H9 (cell line): ENCODE measurements at regions not wholly inside any gene's neighbourhood (a gene's known extent, or its start where the extent isn't known, plus 50 kb on each side); places are given as distances from the start of the nearest gene placed in this dataset.
"Not testable (repeated sequence)": the region's sequence is repeated elsewhere in the genome, so short reads cannot be mapped to it uniquely, and the experiment has no call there.

ENCODE experiments used
- DNase-seq: peaks from one replicate; pipeline ENCODE4 v3.0.0-alpha.2; 2017
- H2AFZ ChIP-seq: one replicate; pipeline ENCODE4 v1.6.1; 2013; ENCODE audit warnings: mild to moderate bottlenecking, low read length, control low read depth, moderate library complexity
- H2AK5ac ChIP-seq: 2 replicates; pipeline ENCODE4 v1.6.1; 2013; ENCODE audit warnings: low read length, control low read depth, mixed read lengths; ENCODE audit not compliant: insufficient read length
- H2BK120ac ChIP-seq: one replicate; pipeline ENCODE4 v1.6.1; 2013; ENCODE audit warnings: low read depth, mild to moderate bottlenecking, low read length, control low read depth, inconsistent platforms; ENCODE audit not compliant: poor library complexity, severe bottlenecking
- H2BK12ac ChIP-seq: 2 replicates; pipeline ENCODE4 v1.6.1; 2013; ENCODE audit warnings: low read length, control low read depth, mixed read lengths, low read depth; ENCODE audit not compliant: insufficient read length
- H2BK15ac ChIP-seq: 2 replicates; pipeline ENCODE4 v1.6.1; 2013; ENCODE audit warnings: low read depth, low read length, control low read depth
- H2BK20ac ChIP-seq: one replicate; pipeline ENCODE4 v1.6.1; 2013; ENCODE audit warnings: low read depth, mild to moderate bottlenecking, low read length, control low read depth, inconsistent platforms; ENCODE audit not compliant: poor library complexity, severe bottlenecking
- H2BK5ac ChIP-seq: 2 replicates; pipeline ENCODE4 v1.6.1; 2013; ENCODE audit warnings: low read length, control low read depth, mixed read lengths; ENCODE audit not compliant: insufficient read length
- H3K14ac ChIP-seq: 2 replicates; pipeline ENCODE4 v1.6.1; 2013; ENCODE audit warnings: low read length, control low read depth; ENCODE audit not compliant: insufficient read depth
- H3K18ac ChIP-seq: 2 replicates; pipeline ENCODE4 v1.6.1; 2013; ENCODE audit warnings: low read depth, mild to moderate bottlenecking, mixed read lengths, low read length, control low read depth; ENCODE audit not compliant: insufficient read length
- H3K23ac ChIP-seq: 2 replicates; pipeline ENCODE4 v1.6.1; 2013; ENCODE audit warnings: low read length, control low read depth, mixed read lengths, low read depth; ENCODE audit not compliant: insufficient read length
- H3K23me2 ChIP-seq: 2 replicates; pipeline ENCODE4 v1.6.1; 2013; ENCODE audit warnings: low read depth, mild to moderate bottlenecking, mixed read lengths, low read length, control low read depth; ENCODE audit not compliant: insufficient read length, poor library complexity, severe bottlenecking
- H3K27ac ChIP-seq: 2 replicates; pipeline ENCODE4 v1.5.1; 2013; ENCODE audit warnings: low read length, control low read depth, mixed read lengths, low read depth; ENCODE audit not compliant: insufficient read length
- H3K27me3 ChIP-seq: 2 replicates; pipeline ENCODE4 v1.6.1; 2013; ENCODE audit warnings: low read length, control low read depth, inconsistent platforms; ENCODE audit not compliant: insufficient read depth
- H3K4ac ChIP-seq: 2 replicates; pipeline ENCODE4 v1.6.1; 2013; ENCODE audit warnings: low read depth, mild to moderate bottlenecking, control low read depth, inconsistent platforms, low read length, moderate library complexity
- H3K4me1 ChIP-seq: 2 replicates; pipeline ENCODE4 v1.6.1; 2013; ENCODE audit warnings: low read length, control low read depth, inconsistent platforms; ENCODE audit not compliant: insufficient read depth
- H3K4me2 ChIP-seq: 2 replicates; pipeline ENCODE4 v1.6.1; 2013; ENCODE audit warnings: low read length, control low read depth, mixed read lengths; ENCODE audit not compliant: insufficient read length, insufficient read depth
- H3K56ac ChIP-seq: 2 replicates; pipeline ENCODE4 v1.6.1; 2013; ENCODE audit warnings: low read depth, mild to moderate bottlenecking, mixed read lengths, low read length, control low read depth; ENCODE audit not compliant: insufficient read length
- H3K79me1 ChIP-seq: 2 replicates; pipeline ENCODE4 v1.6.1; 2013; ENCODE audit warnings: low read depth, mild to moderate bottlenecking, moderate library complexity, low read length, control low read depth, inconsistent platforms; ENCODE audit not compliant: insufficient read depth, poor library complexity, severe bottlenecking
- H3K79me2 ChIP-seq: 2 replicates; pipeline ENCODE4 v1.6.1; 2013; ENCODE audit warnings: low read length, control low read depth, inconsistent platforms; ENCODE audit not compliant: insufficient read depth
- H3K9ac ChIP-seq: 2 replicates; pipeline ENCODE4 v1.6.1; 2013; ENCODE audit warnings: low read length, control low read depth, mixed read lengths; ENCODE audit not compliant: insufficient read length; ENCODE audit errors: extremely low read depth
- H3K9me3 ChIP-seq: one replicate; pipeline ENCODE4 v1.6.1; 2013; ENCODE audit warnings: low read depth, low read length, inconsistent platforms; ENCODE audit not compliant: control insufficient read depth
- H3T11ph ChIP-seq: one replicate; pipeline ENCODE4 v1.6.1; 2013; ENCODE audit warnings: mild to moderate bottlenecking, low read length, control low read depth, inconsistent platforms
- H4K20me1 ChIP-seq: one replicate; pipeline ENCODE4 v1.6.1; 2013; ENCODE audit not compliant: control insufficient read depth, insufficient read length, insufficient read depth
- H4K5ac ChIP-seq: 2 replicates; pipeline ENCODE4 v1.6.1; 2013; ENCODE audit warnings: low read depth, mild to moderate bottlenecking, mixed read lengths, low read length, control low read depth; ENCODE audit not compliant: insufficient read length
- H4K8ac ChIP-seq: replicated peaks from 2 replicates; pipeline ENCODE4 v1.6.1; 2013; ENCODE audit warnings: low read length, control low read depth, mixed read lengths, low read depth; ENCODE audit not compliant: insufficient read length
- H4K91ac ChIP-seq: 2 replicates; pipeline ENCODE4 v1.6.1; 2013; ENCODE audit warnings: low read depth, mild to moderate bottlenecking, moderate library complexity, mixed read lengths, low read length, control low read depth; ENCODE audit not compliant: insufficient read length
- H3K27ac Mint-ChIP-seq, 3 experiments: 2 replicates in 2 of 3; 3 replicates in 1 of 3; pipeline ENCODE4 v1.8.0; 2020 to 2021; ENCODE audit warnings: mixed read lengths in 3 of 3, mild to moderate bottlenecking in 1 of 3, moderate library complexity in 1 of 3
- H3K27me3 Mint-ChIP-seq: 2 replicates; pipeline ENCODE4 v1.8.0; 2021; ENCODE audit warnings: low read depth, mild to moderate bottlenecking, moderate library complexity, mixed read lengths
- H3K36me3 Mint-ChIP-seq, 3 experiments: 2 replicates in 2 of 3; 3 replicates in 1 of 3; pipeline ENCODE4 v1.8.0; 2020 to 2021; ENCODE audit warnings: low read depth in 3 of 3, mixed read lengths in 3 of 3; ENCODE audit not compliant: insufficient read depth in 1 of 3
- H3K4me1 Mint-ChIP-seq, 2 experiments: 2 replicates each; pipeline ENCODE4 v1.8.0; 2020; ENCODE audit warnings: mixed read lengths in 2 of 2
- H3K4me3 Mint-ChIP-seq, 2 experiments: 2 replicates in 1 of 2; 3 replicates in 1 of 2; pipeline ENCODE4 v1.8.0; 2020 to 2021; ENCODE audit warnings: mild to moderate bottlenecking in 2 of 2, mixed read lengths in 2 of 2, moderate library complexity in 1 of 2
- H3K9me3 Mint-ChIP-seq, 2 experiments: 2 replicates in 1 of 2; 3 replicates in 1 of 2; pipeline ENCODE4 v1.8.0; 2020; ENCODE audit warnings: mild to moderate bottlenecking in 2 of 2, mixed read lengths in 2 of 2, moderate library complexity in 1 of 2
- WGBS: extraction: QIAGEN DNeasy Blood & Tissue Kit; methylation state at CpG from one replicate; pipeline ENCODE4 v1.1.7; 2013; ENCODE audit warnings: missing lambda C conversion rate, low lambda C conversion rate, mixed read lengths; ENCODE audit not compliant: insufficient read length; ENCODE audit errors: extremely low coverage; 5-methylcytosine and 5-hydroxymethylcytosine counted together
- TF ChIP-seq, protein P1 (sequence below): fragments of 200-600 bp; sonication (generic); conservative IDR thresholded peaks from 3 replicates; pipeline ENCODE4 v1.8.0; 2021; ENCODE audit warnings: antibody characterized with exemption, mild to moderate bottlenecking

DNA sequence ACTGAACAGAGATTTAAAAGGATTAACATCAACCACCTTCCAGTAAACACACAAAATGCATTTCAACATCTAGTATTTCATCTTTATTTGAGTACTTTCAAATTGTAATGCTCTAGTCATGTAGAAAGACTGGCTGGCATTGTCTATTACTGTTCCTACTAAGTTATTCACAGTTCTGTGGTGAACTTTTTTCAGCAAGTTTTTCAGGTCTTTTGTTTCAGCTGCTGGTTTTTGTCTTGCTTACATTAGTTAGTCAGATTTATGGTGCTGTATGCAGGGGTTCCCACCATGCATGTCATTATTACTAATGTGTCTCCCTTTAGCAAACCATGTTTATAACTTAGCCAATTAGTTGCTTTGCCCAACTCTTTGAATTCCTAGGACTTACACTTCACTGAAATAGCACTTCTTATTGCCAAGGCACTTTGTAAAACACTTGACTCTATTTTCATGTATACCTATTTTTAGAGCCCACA lies 253.4 kb upstream of the KITLG start:
- Histone ChIP-seq H2BK120ac (no peak overlapping the region), H3K14ac (no peak overlapping the region), H3K79me1 (no peaks in the 10 kb centered on the region), H3K79me2 (no peaks in the 10 kb centered on the region), H3T11ph (no peak overlapping the region), H3K23me2 (no peaks in the 10 kb centered on the region), H2AFZ (no peak overlapping the region), H2BK20ac (no peak overlapping the region), H3K56ac (no peak overlapping the region), H4K91ac (no peak overlapping the region), H3K27ac (no peak overlapping the region), H3K4ac (no peak overlapping the region), H3K4me2 (no peak overlapping the region), H3K4me1 (no peaks in the 10 kb centered on the region; the same call in 1 of the 2 replicates), H2BK12ac (no peak overlapping the region), H3K23ac (no peak overlapping the region), H4K20me1 (no peaks in the 10 kb centered on the region), H4K5ac (no peak overlapping the region), H3K9ac (no peak overlapping the region), H3K9me3 (peaks cover 7% of the 10 kb centered on the region), H2AK5ac (no peak overlapping the region), H2BK15ac (no peak overlapping the region), H3K18ac (no peak overlapping the region), H3K27me3 (no peaks in the 10 kb centered on the region), H2BK5ac (no peak overlapping the region), H4K8ac (no peak overlapping the region)
- Mint-ChIP-seq H3K36me3 (peaks cover 9 to 18% (median 11%) of the 10 kb centered on the region in 3 experiments), H3K4me1 (peaks cover 4 to 10% of the 10 kb centered on the region in 2 experiments; a peak in 2 of 4 replicates), H3K27ac (0 out of 7 replicates have a peak overlapping the region, but pooled peaks of 1 of the 3 experiments have one; percentile 22), H3K27me3 (no peaks in the 10 kb centered on the region), H3K9me3 (peaks cover 10 to 12% of the 10 kb centered on the region in 2 experiments), H3K4me3 (no peak overlapping the region)
- DNase-seq, result no peak
- TF ChIP-seq, protein P1, sequence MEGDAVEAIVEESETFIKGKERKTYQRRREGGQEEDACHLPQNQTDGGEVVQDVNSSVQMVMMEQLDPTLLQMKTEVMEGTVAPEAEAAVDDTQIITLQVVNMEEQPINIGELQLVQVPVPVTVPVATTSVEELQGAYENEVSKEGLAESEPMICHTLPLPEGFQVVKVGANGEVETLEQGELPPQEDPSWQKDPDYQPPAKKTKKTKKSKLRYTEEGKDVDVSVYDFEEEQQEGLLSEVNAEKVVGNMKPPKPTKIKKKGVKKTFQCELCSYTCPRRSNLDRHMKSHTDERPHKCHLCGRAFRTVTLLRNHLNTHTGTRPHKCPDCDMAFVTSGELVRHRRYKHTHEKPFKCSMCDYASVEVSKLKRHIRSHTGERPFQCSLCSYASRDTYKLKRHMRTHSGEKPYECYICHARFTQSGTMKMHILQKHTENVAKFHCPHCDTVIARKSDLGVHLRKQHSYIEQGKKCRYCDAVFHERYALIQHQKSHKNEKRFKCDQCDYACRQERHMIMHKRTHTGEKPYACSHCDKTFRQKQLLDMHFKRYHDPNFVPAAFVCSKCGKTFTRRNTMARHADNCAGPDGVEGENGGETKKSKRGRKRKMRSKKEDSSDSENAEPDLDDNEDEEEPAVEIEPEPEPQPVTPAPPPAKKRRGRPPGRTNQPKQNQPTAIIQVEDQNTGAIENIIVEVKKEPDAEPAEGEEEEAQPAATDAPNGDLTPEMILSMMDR, result no peak

DNA sequence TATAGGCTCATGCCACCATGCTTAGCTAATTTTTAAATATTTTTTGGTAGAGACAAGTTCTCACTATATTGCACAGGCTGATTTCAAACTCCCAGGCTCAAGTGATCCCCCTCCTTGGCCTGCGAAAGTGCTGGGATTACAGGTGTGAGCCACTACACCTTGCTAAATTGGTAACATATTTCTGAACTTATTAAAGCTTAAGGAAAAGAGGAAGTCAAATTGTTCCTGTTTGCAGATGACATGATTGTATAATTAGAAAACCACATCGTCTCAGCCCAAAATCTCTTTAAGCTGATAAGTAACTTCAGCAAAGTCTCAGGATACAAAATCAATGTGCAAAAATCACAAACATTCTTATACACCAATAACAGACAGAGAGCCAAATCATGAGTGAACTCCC lies 248.3 kb upstream of the KITLG start:
- not testable (repeated sequence) for H3K79me1 ChIP-seq, H3K23ac ChIP-seq, H3K56ac ChIP-seq, H3K9me3 ChIP-seq, H3T11ph ChIP-seq, H2AK5ac ChIP-seq, DNase-seq, H3K9me3 Mint-ChIP-seq, H3K4ac ChIP-seq, H4K8ac ChIP-seq, H4K20me1 ChIP-seq, H2BK120ac ChIP-seq, H3K4me1 ChIP-seq, H3K79me2 ChIP-seq, H3K23me2 ChIP-seq, H3K27me3 Mint-ChIP-seq, H3K27ac ChIP-seq, H4K91ac ChIP-seq, H3K4me1 Mint-ChIP-seq, H3K14ac ChIP-seq, H3K27me3 ChIP-seq, H2BK20ac ChIP-seq, H3K27ac Mint-ChIP-seq, H3K4me2 ChIP-seq, H3K18ac ChIP-seq, H2BK5ac ChIP-seq, H3K9ac ChIP-seq, H4K5ac ChIP-seq, H3K4me3 Mint-ChIP-seq, H3K36me3 Mint-ChIP-seq, H2AFZ ChIP-seq, H2BK12ac ChIP-seq, H2BK15ac ChIP-seq
- no CpG with 5 or more reads among the region's 2 CpGs for WGBS
